HG03060 (cell line): ENCODE measurements at regions not wholly inside any gene's neighbourhood (a gene's known extent, or its start where the extent isn't known, plus 50 kb on each side); places are given as distances from the start of the nearest gene placed in this dataset.

Experiments used
- ATAC-seq: cut with Tn5 transposase; IDR thresholded peaks from one replicate; pipeline ENCODE4 v1.9.1; 2021; ENCODE audit warnings: low read depth, moderate number of reproducible peaks; ENCODE audit not compliant: unreplicated experiment

DNA sequence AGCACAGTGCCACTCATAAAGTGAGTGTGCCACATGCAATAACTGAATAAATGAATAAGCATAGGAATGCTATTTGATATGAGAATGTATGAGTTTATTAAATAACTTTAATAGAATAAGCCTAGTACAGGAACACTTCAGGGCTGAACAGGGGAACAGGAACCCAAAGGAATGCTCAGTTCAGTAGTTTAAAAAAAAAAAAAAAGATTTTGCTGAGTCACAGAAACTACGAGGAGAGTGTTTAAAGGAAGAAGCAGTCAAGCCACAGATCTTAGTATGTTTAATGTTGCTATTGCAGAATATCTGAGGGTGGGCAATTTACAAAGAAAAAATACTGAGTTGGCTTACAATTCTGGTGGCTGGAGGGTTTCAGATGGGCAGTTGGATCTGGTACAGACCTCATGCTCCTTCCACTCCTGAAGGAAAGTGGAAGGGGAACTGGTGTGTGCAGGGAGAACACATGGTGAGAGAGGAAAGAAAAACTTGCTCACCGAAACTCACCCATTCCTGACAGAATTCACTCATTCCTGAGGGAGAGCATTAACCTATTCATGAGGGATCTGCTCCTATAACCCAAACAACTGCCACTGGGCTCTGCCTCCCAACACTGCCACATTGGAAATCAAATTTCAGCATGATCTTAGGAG lies 880.3 kb upstream of the MGAT4C start:
- ATAC-seq: no peak

GRCh38 chr12:87127272-87127671 lies 871.1 kb upstream of the MGAT4C start:
- no peak for ATAC-seq

DNA sequence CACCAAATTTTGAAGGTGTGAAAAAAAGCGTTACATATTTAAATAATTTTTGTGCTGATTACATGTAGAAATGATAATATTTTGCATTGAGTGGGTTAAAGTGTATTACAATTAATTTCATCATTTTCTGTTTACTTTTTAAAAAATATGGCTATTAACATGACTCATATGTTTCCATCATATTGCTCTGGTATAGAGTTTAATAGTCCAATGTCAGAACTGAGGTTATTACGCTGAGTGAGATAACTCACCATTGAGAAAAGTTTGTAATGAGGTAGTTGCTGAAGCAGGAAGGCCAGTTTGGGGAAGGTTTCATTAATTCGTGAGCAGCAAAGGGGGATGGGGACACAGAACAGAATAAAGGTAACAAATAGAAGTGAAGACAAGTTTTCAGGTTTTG lies 865.7 kb upstream of the MGAT4C start:
- no peak for ATAC-seq

GRCh38 chr12:87120440-87120839 lies 864.2 kb upstream of the MGAT4C start:
- ATAC-seq: no peak

DNA sequence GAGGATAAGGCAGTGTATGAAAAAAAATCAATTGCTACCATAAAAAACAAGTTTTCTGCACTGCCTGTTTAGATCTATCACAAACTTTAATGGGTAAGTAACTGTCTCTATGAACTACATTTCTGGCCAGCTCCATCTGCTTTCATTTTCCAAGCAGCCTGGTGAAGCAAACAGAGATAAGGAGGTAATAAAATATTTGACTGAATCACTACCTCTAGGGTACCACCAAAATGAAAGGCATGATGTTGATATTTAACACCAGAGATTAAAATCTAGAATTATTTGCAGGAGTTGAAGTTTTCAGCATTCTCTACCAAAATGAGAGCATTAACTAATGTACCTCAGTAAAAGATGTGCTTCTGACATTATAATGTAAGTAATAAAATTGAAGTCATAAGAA lies 863.5 kb upstream of the MGAT4C start:
- ATAC-seq: no peak

GRCh38 chr12:87117526-87117925 lies 861.3 kb upstream of the MGAT4C start:
- no peak for ATAC-seq

- no peak for ATAC-seq
These were observed 860.6 kb upstream of the MGAT4C start for GRCh38 chr12:87116780-87117179.

- ATAC-seq: no peak
These were observed 856.6 kb upstream of the MGAT4C start for GRCh38 chr12:87112571-87113345.

GRCh38 chr12:87107766-87108165 lies 851.6 kb upstream of the MGAT4C start:
- ATAC-seq: no peak

GRCh38 chr12:87107270-87107669 lies 851.1 kb upstream of the MGAT4C start:
- ATAC-seq: no peak

DNA sequence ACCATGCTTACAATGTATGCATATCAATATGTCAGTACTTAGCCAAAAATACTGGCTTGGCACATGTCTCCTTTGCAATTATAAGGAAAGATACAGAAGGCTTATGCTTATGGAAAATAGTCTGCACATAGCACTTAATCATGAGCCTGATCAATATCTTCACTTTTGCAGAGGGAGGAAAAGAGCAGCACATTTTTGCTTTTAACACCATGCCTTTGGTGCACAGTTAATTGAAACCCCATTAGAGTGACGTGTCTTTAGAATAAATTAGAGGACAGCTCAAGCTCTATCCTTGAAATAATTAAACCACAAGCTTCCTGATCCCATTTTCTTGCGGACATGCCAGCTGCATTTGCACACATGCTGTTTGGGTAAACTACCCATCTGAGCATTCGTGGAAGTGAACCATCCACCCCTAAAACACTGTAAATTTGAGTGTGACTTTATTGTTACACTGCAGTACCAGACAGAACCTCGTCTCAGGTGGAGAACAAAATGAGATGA lies 839.9 kb upstream of the MGAT4C start:
- ATAC-seq: no peak

- ATAC-seq: no peak
These were observed 838.2 kb upstream of the MGAT4C start for GRCh38 chr12:87094356-87094755.

- ATAC-seq: no peak
These were observed 836.2 kb upstream of the MGAT4C start for GRCh38 chr12:87092421-87092820.

DNA sequence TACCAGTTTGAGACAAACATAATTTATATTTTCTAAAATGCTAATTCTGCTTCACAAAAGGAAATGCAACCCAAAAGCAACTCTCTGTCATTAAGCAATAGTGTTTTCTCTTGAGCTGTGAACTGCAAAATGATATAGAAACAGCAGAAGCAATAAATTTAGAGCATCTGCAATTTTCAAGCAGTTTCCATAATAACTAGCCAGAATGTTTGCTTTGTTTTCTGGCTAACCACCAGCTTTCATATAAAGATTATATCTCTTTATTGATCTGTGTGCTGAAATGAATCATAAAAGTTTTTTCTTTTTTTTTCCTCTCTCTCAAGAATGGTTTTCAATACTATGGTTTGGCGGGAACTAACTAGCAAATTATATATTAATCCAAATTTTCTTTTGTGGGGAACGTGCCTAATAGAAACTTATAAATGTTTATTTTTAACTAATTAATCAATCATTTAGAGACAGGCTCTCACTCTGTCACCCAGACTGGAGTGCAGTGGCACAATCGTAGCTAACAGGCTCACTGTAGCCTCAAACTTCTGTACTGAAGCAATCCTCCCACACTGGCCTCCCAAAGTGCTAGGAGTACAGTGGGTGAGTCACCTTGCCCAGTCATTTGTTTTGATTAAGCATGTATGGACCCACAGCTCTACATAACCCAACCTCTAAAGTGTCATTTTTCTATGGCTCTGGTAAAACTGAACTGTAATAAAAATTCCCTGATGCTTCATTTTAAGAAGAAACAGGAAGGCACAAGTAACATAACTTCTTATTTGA lies 830.1 kb upstream of the MGAT4C start:
- ATAC-seq: no peak

- no peak for ATAC-seq
These were observed 829.1 kb upstream of the MGAT4C start for GRCh38 chr12:87085286-87085685.

DNA sequence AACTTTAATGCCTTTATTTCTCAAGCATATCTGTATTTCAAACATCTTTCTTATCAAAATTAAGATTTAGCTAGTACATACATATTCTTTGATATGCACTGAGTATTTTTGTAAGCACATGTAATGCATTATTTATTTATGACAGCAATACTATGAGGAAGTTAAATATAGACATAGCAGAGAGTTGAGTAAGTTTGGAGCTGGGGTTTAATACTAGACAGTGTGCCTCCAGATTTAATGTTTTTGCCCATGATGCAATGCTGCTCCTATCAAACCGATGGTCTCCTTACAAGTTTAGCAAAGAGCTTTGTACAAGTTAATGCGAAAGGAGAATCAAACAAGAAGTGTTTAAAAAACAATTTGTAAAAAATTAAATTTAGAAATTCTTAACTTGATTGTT lies 826.6 kb upstream of the MGAT4C start:
- ATAC-seq: no peak

GRCh38 chr12:87074781-87075180 lies 818.6 kb upstream of the MGAT4C start:
- no peak for ATAC-seq

- ATAC-seq: no peak
These were observed 810.1 kb upstream of the MGAT4C start for GRCh38 chr12:87066326-87066725.

GRCh38 chr12:87059231-87059630 lies 803.0 kb upstream of the MGAT4C start:
- ATAC-seq: no peak

GRCh38 chr12:87054226-87054625 lies 798.0 kb upstream of the MGAT4C start:
- ATAC-seq: no peak

- ATAC-seq: no peak
These were observed 795.4 kb upstream of the MGAT4C start for GRCh38 chr12:87051621-87052020.
